Activated CD4-positive, CD25-positive, alpha-beta regulatory T cell (primary cell): ENCODE measurements at regions not wholly inside any gene's neighbourhood (a gene's known extent, or its start where the extent isn't known, plus 50 kb on each side); places are given as distances from the start of the nearest gene placed in this dataset.
"Not testable (repeated sequence)": the region's sequence is repeated elsewhere in the genome, so short reads cannot be mapped to it uniquely, and the experiment has no call there.

Source experiments
- DNase-seq, 4 experiments: peaks; one replicate each; lab custom pipeline; 2025; lab: John Stamatoyannopoulos, UW

- no peak for DNase-seq
Measured at GRCh38 chr12:131457331-131458047, 253.4 kb upstream of the SFSWAP start.

GRCh38 chr12:131458048-131458374, 252.9 kb upstream of the SFSWAP start:
- no peak for DNase-seq

- DNase-seq, result no peak
Measured at GRCh38 chr12:131458931-131459772, 251.7 kb upstream of the SFSWAP start.

- DNase-seq, result no peak
Measured at GRCh38 chr12:131459773-131460365, 251.0 kb upstream of the SFSWAP start.

- no peak for DNase-seq
Measured at GRCh38 chr12:131460520-131460919, 250.4 kb upstream of the SFSWAP start.

GRCh38 chr12:131461096-131461495, 249.8 kb upstream of the SFSWAP start:
- no peak for DNase-seq

GRCh38 chr12:131463174-131463573, 247.7 kb upstream of the SFSWAP start:
- DNase-seq, result no peak

- no peak for DNase-seq
Measured at GRCh38 chr12:131464081-131464480, 246.8 kb upstream of the SFSWAP start.

- no peak for DNase-seq
Measured at GRCh38 chr12:131466306-131466705, 244.6 kb upstream of the SFSWAP start.

GRCh38 chr12:131466932-131467331, 244.0 kb upstream of the SFSWAP start:
- DNase-seq, result no peak

- DNase-seq, result no peak
Measured at GRCh38 chr12:131468206-131468605, 242.7 kb upstream of the SFSWAP start.

GRCh38 chr12:131469945-131470344, 240.9 kb upstream of the SFSWAP start:
- not testable (repeated sequence) for DNase-seq

- no peak for DNase-seq
Measured at GRCh38 chr12:131471271-131471905, 239.5 kb upstream of the SFSWAP start.

- DNase-seq, result no peak
Measured at GRCh38 chr12:131471946-131472732, 238.8 kb upstream of the SFSWAP start.

GRCh38 chr12:131473261-131473660, 237.6 kb upstream of the SFSWAP start:
- no peak for DNase-seq

GRCh38 chr12:131473741-131474709, 236.9 kb upstream of the SFSWAP start:
- DNase-seq, result no peak

- not testable (repeated sequence) for DNase-seq
Measured at GRCh38 chr12:131475012-131475411, 235.9 kb upstream of the SFSWAP start.

- no peak for DNase-seq
Measured at GRCh38 chr12:131477613-131478012, 233.3 kb upstream of the SFSWAP start.

- DNase-seq, result no peak
Measured at GRCh38 chr12:131478468-131478867, 232.4 kb upstream of the SFSWAP start.

GRCh38 chr12:131482199-131482598, 228.7 kb upstream of the SFSWAP start:
- DNase-seq, result no peak

- DNase-seq, result no peak
Measured at GRCh38 chr12:131482686-131483085, 228.2 kb upstream of the SFSWAP start.
